ENCODE measurements at regions not wholly inside any gene's neighbourhood (a gene's known extent, or its start where the extent isn't known, plus 50 kb on each side); places are given as distances from the start of the nearest gene placed in this dataset.
"Not testable (repeated sequence)": the region's sequence is repeated elsewhere in the genome, so short reads cannot be mapped to it uniquely, and the experiment has no call there.

- WGBS: 26% methylated on average over 1 of the region's 1 CpG
- no peak for DNase-seq (ENCODE audit: low spot score in 2 of 2)
- TF ChIP-seq POLR2A (IDR thresholded peaks at IDR 0.05) (no peak), POLR2AphosphoS5 (IDR thresholded peaks at IDR 0.05) (no peak), EP300 (IDR thresholded peaks at IDR 0.05) (no peak), CTCF (IDR thresholded peaks at IDR 0.05) (no peak)
These were observed 62.0 kb downstream of the CAVIN4 start for GRCh38 chr9:100639854-100640253.

GRCh38 chr9:100640447-100641050 is 62.7 kb downstream of the CAVIN4 start:
- no peak overlapping the region for H3K4me3 ChIP-seq
- no peaks in the 10 kb centered on the region for H3K4me1 ChIP-seq
- TF ChIP-seq EP300 (IDR thresholded peaks at IDR 0.05) (no peak), CTCF (IDR thresholded peaks at IDR 0.05) (no peak), POLR2A (IDR thresholded peaks at IDR 0.05) (no peak), POLR2AphosphoS5 (IDR thresholded peaks at IDR 0.05) (no peak)
- no peak overlapping the region for H3K27ac ChIP-seq
- WGBS: 49% methylated on average over 5 of the region's 5 CpGs
- no peaks in the 10 kb centered on the region for H3K9me3 ChIP-seq
- H3K36me3 ChIP-seq: no peaks in the 10 kb centered on the region
- H3K27me3 ChIP-seq: no peaks in the 10 kb centered on the region
- DNase-seq (ENCODE audit: low spot score in 2 of 2): no peak

More at GRCh38 chr9:100639854-100640253, 62.0 kb downstream of the CAVIN4 start:
- Histone ChIP-seq H3K27me3 (no peaks in the 10 kb centered on the region), H3K27ac (no peak overlapping the region), H3K4me3 (no peak overlapping the region), H3K36me3 (no peaks in the 10 kb centered on the region), H3K9me3 (no peaks in the 10 kb centered on the region), H3K4me1 (no peaks in the 10 kb centered on the region)

- TF ChIP-seq POLR2AphosphoS5 (IDR thresholded peaks at IDR 0.05): no peak
- TF ChIP-seq CTCF (IDR thresholded peaks at IDR 0.05): no peak
- TF ChIP-seq EP300 (IDR thresholded peaks at IDR 0.05): no peak
- no peak for TF ChIP-seq POLR2A (IDR thresholded peaks at IDR 0.05)
- 84% methylated on average over 2 of the region's 2 CpGs for WGBS
These were observed 63.3 kb downstream of the CAVIN4 start for GRCh38 chr9:100641166-100641565.

GRCh38 chr9:100652850-100653249 is 75.0 kb downstream of the CAVIN4 start:
- TF ChIP-seq POLR2A (IDR thresholded peaks at IDR 0.05): no peak
- TF ChIP-seq POLR2AphosphoS5 (IDR thresholded peaks at IDR 0.05): no peak
- TF ChIP-seq EP300 (IDR thresholded peaks at IDR 0.05): no peak
- Histone ChIP-seq H3K36me3 (no peaks in the 10 kb centered on the region), H3K27me3 (no peaks in the 10 kb centered on the region), H3K9me3 (peaks cover 8% of the 10 kb centered on the region), H3K4me3 (no peak overlapping the region), H3K4me1 (no peaks in the 10 kb centered on the region), H3K27ac (no peak overlapping the region)
- no peak for DNase-seq (ENCODE audit: low spot score in 2 of 2)
- WGBS: 71% methylated on average over 4 of the region's 4 CpGs

More at GRCh38 chr9:100641166-100641565, 63.3 kb downstream of the CAVIN4 start:
- no peaks in the 10 kb centered on the region for H3K27me3 ChIP-seq
- H3K4me3 ChIP-seq: no peak overlapping the region
- H3K4me1 ChIP-seq: no peaks in the 10 kb centered on the region
- H3K36me3 ChIP-seq: no peaks in the 10 kb centered on the region
- H3K27ac ChIP-seq: no peak overlapping the region
- no peak for DNase-seq (ENCODE audit: low spot score in 2 of 2)
- no peaks in the 10 kb centered on the region for H3K9me3 ChIP-seq

- Histone ChIP-seq H3K9me3 (peaks cover 8% of the 10 kb centered on the region), H3K27me3 (no peaks in the 10 kb centered on the region), H3K4me1 (no peaks in the 10 kb centered on the region), H3K4me3 (no peak overlapping the region), H3K36me3 (no peaks in the 10 kb centered on the region), H3K27ac (no peak overlapping the region)
- 86% methylated on average over 4 of the region's 4 CpGs for WGBS
- no peak for DNase-seq (ENCODE audit: low spot score in 2 of 2)
- TF ChIP-seq EP300 (IDR thresholded peaks at IDR 0.05): no peak
- no peak for TF ChIP-seq POLR2A (IDR thresholded peaks at IDR 0.05)
- no peak for TF ChIP-seq POLR2AphosphoS5 (IDR thresholded peaks at IDR 0.05)
- no peak for TF ChIP-seq CTCF (IDR thresholded peaks at IDR 0.05)
These were observed 75.9 kb downstream of the CAVIN4 start for GRCh38 chr9:100653643-100654334.

- H3K4me3 ChIP-seq: not testable (repeated sequence)
These were observed 79.0 kb downstream of the CAVIN4 start for GRCh38 chr9:100656851-100657250.

More at GRCh38 chr9:100656851-100657250, 79.0 kb downstream of the CAVIN4 start:
- H3K36me3 ChIP-seq; DNase-seq (ENCODE audit: low spot score in 2 of 2); H3K4me1 ChIP-seq; H3K9me3 ChIP-seq; H3K27me3 ChIP-seq; H3K27ac ChIP-seq: not testable (repeated sequence)
- 77% methylated on average over 2 of the region's 2 CpGs for WGBS

All from suprapubic skin (tissue), 4 donors.